Suprapubic skin (tissue), 4 donors: ENCODE measurements at regions not wholly inside any gene's neighbourhood (a gene's known extent, or its start where the extent isn't known, plus 50 kb on each side); places are given as distances from the start of the nearest gene placed in this dataset.

Source experiments
- CTCF ChIP-seq, 2 donors: fragments of 200-600 bp in 1 of 2; fragments of 450-650 bp in 1 of 2; sonication (generic) in 1 of 2; IDR thresholded peaks; one replicate each; pipeline ENCODE4 v1.5.1; 2016 to 2019; ENCODE audit warnings: antibody characterized with exemption in 2 of 2, mild to moderate bottlenecking in 1 of 2, moderate library complexity in 1 of 2
- POLR2A ChIP-seq, 2 donors: fragments of 450-650 bp; IDR thresholded peaks; one replicate each; pipeline ENCODE4 v1.6.1; 2017; ENCODE audit warnings: antibody characterized with exemption in 2 of 2, mild to moderate bottlenecking in 2 of 2, moderate library complexity in 2 of 2
- POLR2AphosphoS5 ChIP-seq, 3 donors: sonication (generic); formaldehyde crosslinking; IDR thresholded peaks; one replicate each; pipeline ENCODE4 v1.6.1; 2017; ENCODE audit warnings: antibody characterized with exemption in 3 of 3

- TF ChIP-seq POLR2A (IDR thresholded peaks at IDR 0.05) (no peak), CTCF (IDR thresholded peaks at IDR 0.05) (no peak), POLR2AphosphoS5 (IDR thresholded peaks at IDR 0.05) (no peak)
Measured at GRCh38 chr15:93195109-93195508, 106.1 kb upstream of the RGMA start.
